ENCODE measurements at regions not wholly inside any gene's neighbourhood (a gene's known extent, or its start where the extent isn't known, plus 50 kb on each side); places are given as distances from the start of the nearest gene placed in this dataset.

DNA sequence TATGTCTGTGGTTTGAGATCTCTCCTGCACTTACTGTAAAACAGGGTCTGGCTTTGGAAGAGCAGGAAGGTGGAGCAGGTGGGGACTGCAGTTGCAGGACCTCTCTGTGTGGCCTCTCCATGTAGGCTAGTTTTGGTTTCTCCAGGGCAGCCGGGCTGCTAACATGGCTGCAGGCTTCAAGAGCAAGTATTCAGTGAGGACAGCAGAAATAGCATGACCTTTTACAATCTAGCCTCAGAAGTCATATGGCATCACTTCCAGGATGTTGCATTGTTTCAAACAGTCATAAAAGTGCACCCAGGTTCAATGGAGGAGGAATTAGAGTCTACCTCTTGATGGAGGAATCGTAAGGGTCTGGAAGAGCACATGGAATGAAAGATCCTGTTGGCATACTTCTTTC, 728.7 kb downstream of the NTRK3 start:
- Mint-ChIP-seq H3K36me3 (no peaks in the 10 kb centered on the region), H3K4me3 (no peak overlapping the region), H3K27ac (no peak overlapping the region), H3K4me1 (no peaks in the 10 kb centered on the region), H3K9me3 (peaks cover 9 to 12% of the 10 kb centered on the region in 2 donors), H3K27me3 (ENCODE audit: low read depth in 2 of 2) (no peaks in the 10 kb centered on the region)
- TF ChIP-seq, protein P1, sequence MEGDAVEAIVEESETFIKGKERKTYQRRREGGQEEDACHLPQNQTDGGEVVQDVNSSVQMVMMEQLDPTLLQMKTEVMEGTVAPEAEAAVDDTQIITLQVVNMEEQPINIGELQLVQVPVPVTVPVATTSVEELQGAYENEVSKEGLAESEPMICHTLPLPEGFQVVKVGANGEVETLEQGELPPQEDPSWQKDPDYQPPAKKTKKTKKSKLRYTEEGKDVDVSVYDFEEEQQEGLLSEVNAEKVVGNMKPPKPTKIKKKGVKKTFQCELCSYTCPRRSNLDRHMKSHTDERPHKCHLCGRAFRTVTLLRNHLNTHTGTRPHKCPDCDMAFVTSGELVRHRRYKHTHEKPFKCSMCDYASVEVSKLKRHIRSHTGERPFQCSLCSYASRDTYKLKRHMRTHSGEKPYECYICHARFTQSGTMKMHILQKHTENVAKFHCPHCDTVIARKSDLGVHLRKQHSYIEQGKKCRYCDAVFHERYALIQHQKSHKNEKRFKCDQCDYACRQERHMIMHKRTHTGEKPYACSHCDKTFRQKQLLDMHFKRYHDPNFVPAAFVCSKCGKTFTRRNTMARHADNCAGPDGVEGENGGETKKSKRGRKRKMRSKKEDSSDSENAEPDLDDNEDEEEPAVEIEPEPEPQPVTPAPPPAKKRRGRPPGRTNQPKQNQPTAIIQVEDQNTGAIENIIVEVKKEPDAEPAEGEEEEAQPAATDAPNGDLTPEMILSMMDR (IDR thresholded peaks at IDR 0.05) = no peak
- no peak for ATAC-seq
- Histone ChIP-seq H3K9me3 (ENCODE audit: control insufficient read depth, insufficient read depth, low read length) (no peaks in the 10 kb centered on the region), H3K4me3 (ENCODE audit: low read length) (no peak overlapping the region), H3K27me3 (ENCODE audit: control insufficient read depth, insufficient read depth, low read length) (no peaks in the 10 kb centered on the region), H3K4me1 (ENCODE audit: control insufficient read depth, insufficient read depth, low read length) (no peaks in the 10 kb centered on the region), H3K36me3 (ENCODE audit: control insufficient read depth, insufficient read depth, low read length) (no peaks in the 10 kb centered on the region), H3K27ac (ENCODE audit: low read length) (no peak overlapping the region)
- WGBS (ENCODE audit: insufficient coverage) = 94% methylated on average over 2 of the region's 2 CpGs
- no peak for DNase-seq
- intact Hi-C loops (cut with micrococcal nuclease) = no loop called here

DNA sequence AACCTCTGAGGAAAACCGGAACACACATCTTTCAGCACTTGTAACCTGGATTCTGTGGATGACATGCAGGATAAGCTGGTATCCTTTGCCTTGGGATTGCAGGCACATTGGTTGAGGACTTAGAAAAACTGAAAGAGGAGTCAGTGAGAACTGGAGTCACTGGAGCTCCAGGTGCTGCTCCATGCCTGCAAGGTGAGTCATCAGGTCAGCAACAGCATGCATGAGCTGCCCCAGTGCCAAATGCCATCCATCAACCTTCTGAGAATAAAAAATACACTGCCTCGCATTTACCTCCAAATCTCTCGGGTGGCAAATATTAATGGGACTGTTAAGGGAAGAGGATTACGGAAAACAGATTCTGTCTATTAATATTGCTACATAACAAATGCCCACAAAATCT, 729.1 kb downstream of the NTRK3 start:
- TF ChIP-seq, protein P1 (IDR thresholded peaks at IDR 0.05) = no peak
- Mint-ChIP-seq H3K36me3 (no peaks in the 10 kb centered on the region), H3K27ac (no peak overlapping the region), H3K9me3 (peaks cover 9 to 12% of the 10 kb centered on the region in 2 donors), H3K4me1 (no peaks in the 10 kb centered on the region), H3K27me3 (ENCODE audit: low read depth in 2 of 2) (no peaks in the 10 kb centered on the region), H3K4me3 (no peak overlapping the region)
- ATAC-seq (no peak), DNase-seq (no peak)
- Histone ChIP-seq H3K27me3 (ENCODE audit: control insufficient read depth, insufficient read depth, low read length) (no peaks in the 10 kb centered on the region), H3K4me3 (ENCODE audit: low read length) (no peak overlapping the region), H3K27ac (ENCODE audit: low read length) (no peak overlapping the region), H3K4me1 (ENCODE audit: control insufficient read depth, insufficient read depth, low read length) (no peaks in the 10 kb centered on the region), H3K36me3 (ENCODE audit: control insufficient read depth, insufficient read depth, low read length) (no peaks in the 10 kb centered on the region), H3K9me3 (ENCODE audit: control insufficient read depth, insufficient read depth, low read length) (no peaks in the 10 kb centered on the region)
- 93% methylated on average over 1 of the region's 4 CpGs for WGBS (ENCODE audit: insufficient coverage)
- intact Hi-C loops (cut with micrococcal nuclease) = no loop called here

DNA sequence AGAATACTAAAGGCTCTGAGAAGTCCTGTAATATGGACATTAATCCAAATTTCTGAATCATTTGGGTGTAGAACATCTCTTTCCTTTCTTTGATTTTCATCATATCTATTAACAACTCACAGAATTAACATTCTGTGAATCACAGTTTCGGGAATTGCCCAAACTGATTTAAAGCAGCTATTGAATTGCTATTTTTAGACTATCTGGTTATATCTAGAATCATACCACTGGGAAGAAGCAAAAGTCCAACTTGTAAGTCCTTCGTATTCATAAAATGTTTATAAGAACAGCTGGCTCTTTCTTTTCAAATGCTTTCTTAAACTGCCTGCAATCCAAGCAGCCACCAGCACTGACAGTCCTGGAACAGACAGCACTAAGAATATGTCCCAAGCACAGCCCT, 733.0 kb downstream of the NTRK3 start:
- intact Hi-C loops (cut with micrococcal nuclease) = no loop called here
- no peaks in the 10 kb centered on the region for H3K27me3 ChIP-seq (ENCODE audit: control insufficient read depth, insufficient read depth, low read length)
- DNase-seq (no peak), ATAC-seq (no peak)
- H3K27me3 Mint-ChIP-seq (ENCODE audit: low read depth in 2 of 2) = no peaks in the 10 kb centered on the region
- no peaks in the 10 kb centered on the region for H3K36me3 ChIP-seq (ENCODE audit: control insufficient read depth, insufficient read depth, low read length)
- H3K36me3 Mint-ChIP-seq = no peaks in the 10 kb centered on the region
- no peaks in the 10 kb centered on the region for H3K9me3 ChIP-seq (ENCODE audit: control insufficient read depth, insufficient read depth, low read length)
- H3K4me3 Mint-ChIP-seq = no peak overlapping the region
- H3K27ac Mint-ChIP-seq = no peak overlapping the region
- WGBS (ENCODE audit: insufficient coverage) = 75% methylated on average over 2 of the region's 2 CpGs
- TF ChIP-seq, protein P1 (IDR thresholded peaks at IDR 0.05) = no peak
- H3K4me1 Mint-ChIP-seq = no peaks in the 10 kb centered on the region
- H3K4me1 ChIP-seq (ENCODE audit: control insufficient read depth, insufficient read depth, low read length) = no peaks in the 10 kb centered on the region
- no peak overlapping the region for H3K27ac ChIP-seq (ENCODE audit: low read length)
- no peak overlapping the region for H3K4me3 ChIP-seq (ENCODE audit: low read length)
- H3K9me3 Mint-ChIP-seq = peaks cover 9 to 10% of the 10 kb centered on the region in 2 donors

DNA sequence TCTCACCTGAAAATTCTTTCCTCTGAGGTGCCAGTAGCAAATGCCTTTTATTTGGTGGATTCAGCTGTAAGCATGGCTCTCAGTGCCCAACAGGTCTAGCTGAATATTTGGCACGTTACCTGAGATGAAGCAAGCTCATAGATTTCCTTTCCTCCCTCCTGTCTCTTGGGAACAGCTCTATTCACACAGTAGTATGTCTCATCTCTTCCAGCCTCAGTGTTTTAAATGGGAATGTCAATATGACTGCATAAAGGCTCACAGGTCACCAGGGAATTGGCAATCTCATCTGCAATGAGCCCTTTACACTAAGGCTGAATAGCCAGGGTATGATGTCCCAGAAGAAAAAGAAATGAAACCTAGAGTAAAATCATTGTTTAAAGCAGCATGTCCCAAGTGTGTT, 733.5 kb downstream of the NTRK3 start:
- Histone ChIP-seq H3K36me3 (ENCODE audit: control insufficient read depth, insufficient read depth, low read length) (no peaks in the 10 kb centered on the region), H3K4me3 (ENCODE audit: low read length) (no peak overlapping the region), H3K4me1 (ENCODE audit: control insufficient read depth, insufficient read depth, low read length) (no peaks in the 10 kb centered on the region), H3K9me3 (ENCODE audit: control insufficient read depth, insufficient read depth, low read length) (no peaks in the 10 kb centered on the region), H3K27ac (ENCODE audit: low read length) (no peak overlapping the region), H3K27me3 (ENCODE audit: control insufficient read depth, insufficient read depth, low read length) (no peaks in the 10 kb centered on the region)
- Mint-ChIP-seq H3K9me3 (peaks cover 9 to 10% of the 10 kb centered on the region in 2 donors), H3K27me3 (ENCODE audit: low read depth in 2 of 2) (no peaks in the 10 kb centered on the region), H3K36me3 (no peaks in the 10 kb centered on the region), H3K4me1 (no peaks in the 10 kb centered on the region), H3K4me3 (no peak overlapping the region), H3K27ac (no peak overlapping the region)
- DNase-seq (no peak), ATAC-seq (no peak)
- intact Hi-C loops (cut with micrococcal nuclease) = no loop called here
- TF ChIP-seq, protein P1 (IDR thresholded peaks at IDR 0.05) = no peak
- WGBS (ENCODE audit: insufficient coverage) = 75% methylated on average over 1 of the region's 1 CpG

All from natural killer cell (primary cell).